IPS-NIHi11 (cell line): ENCODE measurements at regions not wholly inside any gene's neighbourhood (a gene's known extent, or its start where the extent isn't known, plus 50 kb on each side); places are given as distances from the start of the nearest gene placed in this dataset.
A peak's percentile ranks its signal among the peaks of the same experiment; 100 is the strongest.
"Not testable (repeated sequence)": the region's sequence is repeated elsewhere in the genome, so short reads cannot be mapped to it uniquely, and the experiment has no call there.

ENCODE experiments used
- DNase-seq: peaks from one replicate; pipeline ENCODE4 v3.0.0; 2012; ENCODE audit warnings: mixed read lengths, low spot score

- DNase-seq, result no peak
Observed at GRCh38 chr3:161600173-161600572, 103.6 kb downstream of the OTOL1 start.

- no peak for DNase-seq
Observed at GRCh38 chr3:161602475-161602874, 105.9 kb downstream of the OTOL1 start.

GRCh38 chr3:161602918-161603317 is 106.3 kb downstream of the OTOL1 start:
- DNase-seq, result no peak

GRCh38 chr3:161607056-161607455 is 110.4 kb downstream of the OTOL1 start:
- DNase-seq, result no peak

- DNase-seq, result no peak
Observed at GRCh38 chr3:161619351-161619750, 122.7 kb downstream of the OTOL1 start.

- DNase-seq, result peak; percentile 17
Observed at GRCh38 chr3:161630794-161631193, 134.2 kb downstream of the OTOL1 start.

- no peak for DNase-seq
Observed at GRCh38 chr3:161631536-161631935, 134.9 kb downstream of the OTOL1 start.

- no peak for DNase-seq
Observed at GRCh38 chr3:161637559-161637958, 141.0 kb downstream of the OTOL1 start.

GRCh38 chr3:161639095-161639494 is 142.5 kb downstream of the OTOL1 start:
- not testable (repeated sequence) for DNase-seq

- no peak for DNase-seq
Observed at GRCh38 chr3:161640181-161640580, 143.6 kb downstream of the OTOL1 start.

- DNase-seq, result no peak
Observed at GRCh38 chr3:161641287-161641686, 144.7 kb downstream of the OTOL1 start.

- DNase-seq, result no peak
Observed at GRCh38 chr3:161644891-161645635, 148.5 kb downstream of the OTOL1 start.

- no peak for DNase-seq
Observed at GRCh38 chr3:161647936-161648470, 151.4 kb downstream of the OTOL1 start.

GRCh38 chr3:161649900-161650484 is 153.4 kb downstream of the OTOL1 start:
- DNase-seq, result no peak

- no peak for DNase-seq
Observed at GRCh38 chr3:161657786-161658185, 161.2 kb downstream of the OTOL1 start.

- no peak for DNase-seq
Observed at GRCh38 chr3:161671141-161671540, 174.5 kb downstream of the OTOL1 start.

GRCh38 chr3:161672478-161672877 is 175.9 kb downstream of the OTOL1 start:
- no peak for DNase-seq

GRCh38 chr3:161673866-161674265 is 177.3 kb downstream of the OTOL1 start:
- peak; percentile 26 for DNase-seq

- no peak for DNase-seq
Observed at GRCh38 chr3:161674402-161674801, 177.8 kb downstream of the OTOL1 start.

GRCh38 chr3:161681831-161682230 is 185.2 kb downstream of the OTOL1 start:
- not testable (repeated sequence) for DNase-seq

GRCh38 chr3:161682715-161683114 is 186.1 kb downstream of the OTOL1 start:
- no peak for DNase-seq

GRCh38 chr3:161689584-161690298 is 193.1 kb downstream of the OTOL1 start:
- no peak for DNase-seq

GRCh38 chr3:161690299-161690620 is 193.7 kb downstream of the OTOL1 start:
- no peak for DNase-seq
